Neuronal stem cell (in vitro differentiated cells): ENCODE measurements at regions not wholly inside any gene's neighbourhood (a gene's known extent, or its start where the extent isn't known, plus 50 kb on each side); places are given as distances from the start of the nearest gene placed in this dataset.
A peak's percentile ranks its signal among the peaks of the same experiment; 100 is the strongest.

ENCODE experiments used
- DNase-seq: peaks from one replicate; pipeline ENCODE4 v3.0.0-alpha.2; 2013; ENCODE audit warnings: low spot score
- H2AFZ ChIP-seq: one replicate; pipeline ENCODE4 v1.6.1; 2013; ENCODE audit warnings: mild to moderate bottlenecking, low read length, inconsistent platforms
- H2AK5ac ChIP-seq: 2 replicates; pipeline ENCODE4 v1.6.1; 2013; ENCODE audit warnings: low read depth, mild to moderate bottlenecking, inconsistent platforms, low read length, moderate library complexity, mixed read lengths
- H2BK120ac ChIP-seq: 2 replicates; pipeline ENCODE4 v1.6.1; 2013; ENCODE audit warnings: low read depth, mild to moderate bottlenecking, inconsistent platforms, low read length, moderate library complexity, mixed read lengths
- H2BK12ac ChIP-seq: one replicate; pipeline ENCODE4 v1.6.1; 2013; ENCODE audit warnings: low read length, inconsistent platforms
- H2BK15ac ChIP-seq: 2 replicates; pipeline ENCODE4 v1.6.1; 2013; ENCODE audit warnings: mild to moderate bottlenecking, low read length, inconsistent platforms, mixed read lengths
- H2BK5ac ChIP-seq: one replicate; pipeline ENCODE4 v1.6.1; 2013; ENCODE audit warnings: inconsistent platforms, mild to moderate bottlenecking, low read length, moderate library complexity
- H3K14ac ChIP-seq: one replicate; pipeline ENCODE4 v1.6.1; 2013; ENCODE audit warnings: low read length, inconsistent platforms
- H3K18ac ChIP-seq: 2 replicates; pipeline ENCODE4 v1.6.1; 2013; ENCODE audit warnings: low read length, inconsistent platforms
- H3K23ac ChIP-seq: 2 replicates; pipeline ENCODE4 v1.6.1; 2013; ENCODE audit warnings: low read depth, mild to moderate bottlenecking, mixed read lengths, low read length, inconsistent platforms; ENCODE audit not compliant: poor library complexity
- H3K27ac ChIP-seq: replicated peaks from 3 replicates; pipeline ENCODE4 v1.5.1; 2013; ENCODE audit warnings: low read length, inconsistent platforms
- H3K27me3 ChIP-seq, 3 experiments: 2 replicates each; pipeline ENCODE4 v1.6.1; 2013; ENCODE audit warnings: low read length in 3 of 3, mild to moderate bottlenecking in 2 of 3, inconsistent platforms in 1 of 3, low read depth in 1 of 3, mixed read lengths in 1 of 3, moderate library complexity in 1 of 3; ENCODE audit not compliant: control insufficient read depth in 3 of 3, insufficient read depth in 3 of 3
- H3K36me3 ChIP-seq, 2 donors: replicated peaks in 1 of 2; 2 replicates each; pipeline ENCODE4 v1.6.1; 2013; ENCODE audit warnings: low read length in 2 of 2; ENCODE audit not compliant: control insufficient read depth in 2 of 2, insufficient read depth in 2 of 2
- H3K4ac ChIP-seq: 2 replicates; pipeline ENCODE4 v1.6.1; 2013; ENCODE audit warnings: inconsistent platforms, mild to moderate bottlenecking, low read length, moderate library complexity
- H3K4me1 ChIP-seq, 2 donors: 1 replicate in 1 of 2; 2 replicates in 1 of 2; pipeline ENCODE4 v1.6.1; 2013; ENCODE audit warnings: low read length in 2 of 2, low read depth in 1 of 2; ENCODE audit not compliant: control insufficient read depth in 2 of 2, insufficient read depth in 1 of 2
- H3K4me2 ChIP-seq: one replicate; pipeline ENCODE4 v1.6.1; 2013; ENCODE audit warnings: mild to moderate bottlenecking, low read length, inconsistent platforms; ENCODE audit not compliant: insufficient read depth, poor library complexity, severe bottlenecking
- H3K4me3 ChIP-seq, 2 donors: 2 replicates each; pipeline ENCODE4 v1.5.1; 2013; ENCODE audit warnings: low read length in 2 of 2, mild to moderate bottlenecking in 2 of 2, inconsistent platforms in 1 of 2, moderate library complexity in 1 of 2
- H3K79me1 ChIP-seq: one replicate; pipeline ENCODE4 v1.6.1; 2013; ENCODE audit warnings: low read depth, mild to moderate bottlenecking, inconsistent platforms, low read length, moderate library complexity
- H3K9ac ChIP-seq: one replicate; pipeline ENCODE4 v1.6.1; 2013; ENCODE audit warnings: mild to moderate bottlenecking, low read depth, low read length, inconsistent platforms; ENCODE audit not compliant: poor library complexity
- H3K9me3 ChIP-seq, 2 donors: replicated peaks in 1 of 2; 2 replicates each; pipeline versions ENCODE3 to v1.6.1; 2013; ENCODE audit warnings: low read length in 2 of 2, mild to moderate bottlenecking in 2 of 2, inconsistent platforms in 1 of 2, low read depth in 1 of 2, mixed read lengths in 1 of 2, moderate library complexity in 1 of 2; ENCODE audit not compliant: control insufficient read depth in 2 of 2, insufficient read depth in 1 of 2
- H4K8ac ChIP-seq: one replicate; pipeline ENCODE4 v1.6.1; 2013; ENCODE audit warnings: low read depth, mild to moderate bottlenecking, inconsistent platforms, low read length, moderate library complexity
- H4K91ac ChIP-seq: one replicate; pipeline ENCODE4 v1.6.1; 2013; ENCODE audit warnings: low read length, low read depth, mild to moderate bottlenecking, inconsistent platforms; ENCODE audit not compliant: poor library complexity
- WGBS, 2 donors: extraction: QIAGEN DNeasy Blood & Tissue Kit; methylation state at CpG; one replicate each; pipeline ENCODE4 v1.1.7; 2013; ENCODE audit warnings: missing lambda C conversion rate in 2 of 2, mixed read lengths in 1 of 2; ENCODE audit not compliant: insufficient read length in 2 of 2, insufficient replicate concordance in 1 of 2; ENCODE audit errors: extremely low coverage in 2 of 2; 5-methylcytosine and 5-hydroxymethylcytosine counted together

- H2BK120ac ChIP-seq = no peak overlapping the region
- H2AK5ac ChIP-seq = no peak overlapping the region
- H3K23ac ChIP-seq = no peak overlapping the region
- H3K27ac ChIP-seq = no peak overlapping the region
- DNase-seq = no peak
- no peaks in the 10 kb centered on the region for H3K36me3 ChIP-seq
- H3K4me1 ChIP-seq = no peaks in the 10 kb centered on the region
- no CpG with 5 or more reads among the region's 12 CpGs for WGBS, 2 donors
- no peak overlapping the region for H2AFZ ChIP-seq
- no peak overlapping the region for H4K8ac ChIP-seq
- no peak overlapping the region for H3K4ac ChIP-seq
- no peak overlapping the region for H4K91ac ChIP-seq
- H3K9me3 ChIP-seq = peaks cover 0 to 85% of the 10 kb centered on the region in 2 donors
- no peak overlapping the region for H2BK15ac ChIP-seq
- H3K14ac ChIP-seq = no peak overlapping the region
- no peaks in the 10 kb centered on the region for H3K27me3 ChIP-seq
- no peak overlapping the region for H2BK12ac ChIP-seq
- H3K79me1 ChIP-seq = no peaks in the 10 kb centered on the region
- H3K4me2 ChIP-seq = no peak overlapping the region
- H2BK5ac ChIP-seq = no peak overlapping the region
- H3K4me3 ChIP-seq = peak overlapping the region in 1 of 2 donors; percentile 2
- H3K9ac ChIP-seq = peak overlapping the region; percentile 17
- H3K18ac ChIP-seq = no peak overlapping the region
Observed at GRCh38 chr13:19056984-19057490, 124.6 kb downstream of the TUBA3C start.

GRCh38 chr13:19056355-19056880 is 125.2 kb downstream of the TUBA3C start:
- Histone ChIP-seq H4K8ac (no peak overlapping the region), H2BK5ac (no peak overlapping the region), H3K79me1 (no peaks in the 10 kb centered on the region), H2BK15ac (no peak overlapping the region), H2AFZ (no peak overlapping the region), H3K27me3 (no peaks in the 10 kb centered on the region), H3K9me3 (peaks cover 0 to 85% of the 10 kb centered on the region in 2 donors), H3K27ac (no peak overlapping the region), H3K18ac (no peak overlapping the region), H4K91ac (no peak overlapping the region), H3K4ac (no peak overlapping the region), H3K4me3 (peak overlapping the region in 1 of 2 donors; percentile 32), H2BK12ac (no peak overlapping the region), H2BK120ac (no peak overlapping the region), H3K36me3 (no peaks in the 10 kb centered on the region), H3K4me2 (no peak overlapping the region), H3K14ac (no peak overlapping the region), H3K9ac (peak overlapping the region; percentile 17), H2AK5ac (no peak overlapping the region), H3K23ac (no peak overlapping the region), H3K4me1 (no peaks in the 10 kb centered on the region)
- DNase-seq = no peak
- WGBS, 2 donors = no CpG with 5 or more reads among the region's 17 CpGs

- H3K9me3 ChIP-seq = peaks cover 0 to 84% of the 10 kb centered on the region in 2 donors
- no peak overlapping the region for H2BK15ac ChIP-seq
- WGBS, 2 donors = no CpG with 5 or more reads among the region's 8 CpGs
Observed at GRCh38 chr13:19055611-19056010, 126.0 kb downstream of the TUBA3C start.

GRCh38 chr13:19053561-19053960 is 128.1 kb downstream of the TUBA3C start:
- Histone ChIP-seq H2AFZ (no peak overlapping the region), H3K4ac (no peak overlapping the region), H3K18ac (no peak overlapping the region), H3K79me1 (no peaks in the 10 kb centered on the region), H3K4me2 (no peak overlapping the region), H3K9me3 (peaks cover 0 to 74% of the 10 kb centered on the region in 2 donors), H2AK5ac (no peak overlapping the region), H4K91ac (no peak overlapping the region), H3K14ac (no peak overlapping the region), H3K36me3 (no peaks in the 10 kb centered on the region), H2BK15ac (no peak overlapping the region), H3K27ac (no peak overlapping the region), H3K4me3 (peak overlapping the region in 1 of 2 donors; percentile 38), H2BK12ac (no peak overlapping the region), H3K9ac (no peak overlapping the region), H3K27me3 (no peaks in the 10 kb centered on the region), H2BK5ac (no peak overlapping the region), H3K23ac (no peak overlapping the region), H4K8ac (no peak overlapping the region), H2BK120ac (no peak overlapping the region), H3K4me1 (no peaks in the 10 kb centered on the region)
- no peak for DNase-seq
- no CpG with 5 or more reads among the region's 6 CpGs for WGBS, 2 donors

More at GRCh38 chr13:19055611-19056010, 126.0 kb downstream of the TUBA3C start:
- no peak overlapping the region for H4K91ac ChIP-seq
- H3K23ac ChIP-seq = no peak overlapping the region
- H3K4me2 ChIP-seq = no peak overlapping the region
- no peak overlapping the region for H3K27ac ChIP-seq
- no peaks in the 10 kb centered on the region for H3K4me1 ChIP-seq
- H3K4ac ChIP-seq = no peak overlapping the region
- no peak overlapping the region for H3K18ac ChIP-seq
- H2BK12ac ChIP-seq = no peak overlapping the region
- no peak overlapping the region for H2BK5ac ChIP-seq
- no peaks in the 10 kb centered on the region for H3K79me1 ChIP-seq
- no peaks in the 10 kb centered on the region for H3K27me3 ChIP-seq
- no peak overlapping the region for H2BK120ac ChIP-seq
- H2AK5ac ChIP-seq = no peak overlapping the region
- peak overlapping the region in 1 of 2 donors; percentile 33 for H3K4me3 ChIP-seq
- no peak overlapping the region for H2AFZ ChIP-seq
- DNase-seq = no peak
- H3K14ac ChIP-seq = no peak overlapping the region
- no peak overlapping the region for H4K8ac ChIP-seq
- no peaks in the 10 kb centered on the region for H3K36me3 ChIP-seq
- H3K9ac ChIP-seq = no peak overlapping the region
